Loucy (cell line): ENCODE measurements at regions not wholly inside any gene's neighbourhood (a gene's known extent, or its start where the extent isn't known, plus 50 kb on each side); places are given as distances from the start of the nearest gene placed in this dataset.

ENCODE experiments used
- H2AFZ ChIP-seq: fragments of 200-600 bp; sonication (generic); 2 replicates; pipeline ENCODE4 v1.6.0; 2016; ENCODE audit warnings: antibody characterized with exemption, mild to moderate bottlenecking, low read length, moderate library complexity
- H3F3A ChIP-seq: fragments of 200-600 bp; 2 replicates; pipeline ENCODE4 v1.6.0; 2016; ENCODE audit warnings: antibody characterized with exemption, low read depth, mild to moderate bottlenecking
- H3K27me3 ChIP-seq: fragments of 200-600 bp; sonication (generic); 2 replicates; pipeline ENCODE4 v1.6.1; 2014; ENCODE audit warnings: low read length, mild to moderate bottlenecking; ENCODE audit not compliant: insufficient read depth, poor library complexity, severe bottlenecking
- H3K36me3 ChIP-seq: fragments of 200-600 bp; sonication (generic); 2 replicates; pipeline ENCODE4 v1.6.1; 2016; ENCODE audit warnings: low read length; ENCODE audit not compliant: insufficient read depth
- H3K4me1 ChIP-seq: fragments of 200-600 bp; sonication (generic); 2 replicates; pipeline ENCODE4 v1.5.1; 2014; ENCODE audit warnings: low read length, mild to moderate bottlenecking; ENCODE audit not compliant: insufficient read depth, poor library complexity, severe bottlenecking
- H3K4me2 ChIP-seq: fragments of 200-600 bp; sonication (generic); 2 replicates; pipeline ENCODE4 v1.6.0; 2014; ENCODE audit warnings: antibody characterized with exemption, low read length, low read depth, mild to moderate bottlenecking; ENCODE audit not compliant: poor library complexity, severe bottlenecking
- H3K4me3 ChIP-seq: fragments of 200-600 bp; sonication (generic); 2 replicates; pipeline ENCODE4 v1.5.1; 2014; ENCODE audit warnings: low read length, mild to moderate bottlenecking, mixed read lengths; ENCODE audit not compliant: poor library complexity, severe bottlenecking
- H3K79me2 ChIP-seq: fragments of 200-600 bp; sonication (generic); 2 replicates; pipeline ENCODE4 v1.6.1; 2014; ENCODE audit warnings: low read length; ENCODE audit not compliant: insufficient read depth
- H3K9ac ChIP-seq: fragments of 200-600 bp; sonication (generic); 2 replicates; pipeline ENCODE4 v1.6.0; 2014; ENCODE audit warnings: mild to moderate bottlenecking, low read depth, low read length, moderate library complexity; ENCODE audit not compliant: poor library complexity, severe bottlenecking
- H3K9me2 ChIP-seq: fragments of 200-600 bp; sonication (generic); replicated peaks from 2 replicates; pipeline ENCODE4 v1.6.1; 2016; ENCODE audit warnings: low read depth, low read length, mixed read lengths
- H3K9me3 ChIP-seq: fragments of 200-600 bp; sonication (generic); 2 replicates; pipeline ENCODE4 v1.6.1; 2014; ENCODE audit warnings: mild to moderate bottlenecking, antibody characterized with exemption, low read length, low read depth; ENCODE audit not compliant: insufficient read depth
- H4K20me1 ChIP-seq: fragments of 200-600 bp; sonication (generic); 2 replicates; pipeline ENCODE4 v1.6.0; 2014; ENCODE audit warnings: antibody characterized with exemption, low read length, mild to moderate bottlenecking; ENCODE audit not compliant: insufficient read depth, poor library complexity, severe bottlenecking
- CTCF ChIP-seq: fragments of 200-600 bp; sonication (generic); conservative IDR thresholded peaks from 2 replicates; pipeline ENCODE4 v1.5.1; 2014; ENCODE audit warnings: mild to moderate bottlenecking, antibody characterized with exemption, low read length
- EZH2phosphoT487 ChIP-seq: fragments of 200-600 bp; IDR thresholded peaks from 2 replicates; pipeline ENCODE4 v1.6.1; 2018; ENCODE audit warnings: antibody characterized with exemption, mild to moderate bottlenecking, moderate library complexity, borderline replicate concordance

GRCh38 chr13:40341096-40341471 is 325.4 kb downstream of the FOXO1 start:
- Histone ChIP-seq H3K4me2 (no peak overlapping the region), H3K9me3 (no peaks in the 10 kb centered on the region), H4K20me1 (no peaks in the 10 kb centered on the region), H3K79me2 (no peaks in the 10 kb centered on the region), H3K9ac (no peak overlapping the region), H3F3A (no peaks in the 10 kb centered on the region), H3K9me2 (no peaks in the 10 kb centered on the region), H3K36me3 (no peaks in the 10 kb centered on the region), H3K27me3 (peaks cover 10% of the 10 kb centered on the region), H3K4me1 (peaks cover 8% of the 10 kb centered on the region), H2AFZ (no peak overlapping the region), H3K4me3 (no peak overlapping the region)
- no peak for TF ChIP-seq EZH2phosphoT487
- TF ChIP-seq CTCF, result no peak

- TF ChIP-seq EZH2phosphoT487 (no peak), CTCF (no peak)
- Histone ChIP-seq H3K9me2 (no peaks in the 10 kb centered on the region), H3K4me2 (no peak overlapping the region), H3F3A (no peaks in the 10 kb centered on the region), H3K9ac (no peak overlapping the region), H3K4me3 (no peak overlapping the region), H3K79me2 (no peaks in the 10 kb centered on the region), H3K9me3 (no peaks in the 10 kb centered on the region), H4K20me1 (no peaks in the 10 kb centered on the region), H3K27me3 (peaks cover 10% of the 10 kb centered on the region), H3K36me3 (no peaks in the 10 kb centered on the region), H3K4me1 (peaks cover 8% of the 10 kb centered on the region), H2AFZ (no peak overlapping the region)
Observed at GRCh38 chr13:40341501-40341900, 324.9 kb downstream of the FOXO1 start.

- Histone ChIP-seq H3K4me3 (no peak overlapping the region), H3K9me2 (no peaks in the 10 kb centered on the region), H3K79me2 (no peaks in the 10 kb centered on the region), H3K9ac (no peak overlapping the region), H3K9me3 (no peaks in the 10 kb centered on the region), H3F3A (no peaks in the 10 kb centered on the region), H3K36me3 (no peaks in the 10 kb centered on the region), H2AFZ (no peak overlapping the region), H3K27me3 (peaks cover 10% of the 10 kb centered on the region), H4K20me1 (no peaks in the 10 kb centered on the region), H3K4me2 (no peak overlapping the region), H3K4me1 (no peaks in the 10 kb centered on the region)
- TF ChIP-seq CTCF (no peak), EZH2phosphoT487 (no peak)
Observed at GRCh38 chr13:40342461-40342860, 324.0 kb downstream of the FOXO1 start.
